HCT116 (cell line): ENCODE measurements at regions not wholly inside any gene's neighbourhood (a gene's known extent, or its start where the extent isn't known, plus 50 kb on each side); places are given as distances from the start of the nearest gene placed in this dataset.

ENCODE experiments used
- ATAC-seq: fragments of 200-7000 bp; cut with Tn5 transposase; 2 replicates; pipeline ENCODE4 v1.9.1; 2020; ENCODE audit warnings: mild to moderate bottlenecking, moderate library complexity
- BruUV-seq: library from RNA; stranded (reverse); fragments of 400-500 nt; replicated peaks from 2 replicates; lab custom pipeline; 2021; lab: Mats Ljungman, UMichigan
- CTCF ChIA-PET: fragments of 300-600 bp; sonication (Branson Sonifier 250); formaldehyde crosslinking; loops from one replicate; lab custom pipeline; 2021; ENCODE audit warnings: antibody characterized with exemption; lab: Charles Lee
- POLR2A ChIA-PET: fragments of 300-600, 350-600 bp; sonication (Branson Sonifier 250); formaldehyde crosslinking; loops from one replicate; lab custom pipeline; 2021; ENCODE audit warnings: antibody characterized with exemption; lab: Charles Lee
- RAD21 ChIA-PET, 2 experiments: fragments of 300-600 bp; sonication (Branson Sonifier 250); formaldehyde crosslinking; loops; one replicate each; lab custom pipeline; 2023; ENCODE audit warnings: low total read pairs in 2 of 2; ENCODE audit not compliant: uncharacterized antibody in 2 of 2, unreplicated experiment in 2 of 2, low non-redundant PET in 1 of 2; lab: Charles Lee
- DNase-seq: peaks from one replicate; pipeline ENCODE4 v3.0.0-alpha.2; 2010; ENCODE audit warnings: low read depth, low spot score
- H2AFZ ChIP-seq: fragments of 200-600 bp; shearing (Covaris generic), sonication (generic); 2 replicates; pipeline ENCODE4 v1.6.1; 2017; ENCODE audit warnings: low read depth, mixed run types, mixed read lengths, antibody characterized with exemption, low read length; ENCODE audit not compliant: poor library complexity, severe bottlenecking
- H3K27ac ChIP-seq: 2 replicates; pipeline ENCODE4 v1.5.1; 2012; ENCODE audit warnings: low read depth, low read length
- H3K27me3 ChIP-seq: fragments of 200-600 bp; sonication (generic); 2 replicates; pipeline ENCODE4 v1.6.1; 2016; ENCODE audit warnings: mixed run types, low read length, mixed read lengths; ENCODE audit not compliant: insufficient read depth
- H3K36me3 ChIP-seq, 2 experiments: fragments of 200-500 bp in 1 of 2; fragments of 200-600 bp in 1 of 2; sonication (Bioruptor generic) in 1 of 2; sonication (generic) in 1 of 2; 2 replicates each; pipeline versions ENCODE4 v1.5.1 to v1.6.1; 2014 to 2016; ENCODE audit warnings: low read length in 2 of 2, inconsistent platforms in 1 of 2, mixed read lengths in 1 of 2, mixed run types in 1 of 2; ENCODE audit not compliant: insufficient read depth in 2 of 2, control insufficient read depth in 1 of 2
- H3K4me1 ChIP-seq, 2 experiments: fragments of 200-600 bp in 1 of 2; sonication (generic) in 1 of 2; 2 replicates each; pipeline versions ENCODE4 v1.5.1 to v1.6.1; 2012 to 2017; ENCODE audit warnings: low read length in 2 of 2, inconsistent platforms in 1 of 2, mild to moderate bottlenecking in 1 of 2, mixed read lengths in 1 of 2, mixed run types in 1 of 2, moderate library complexity in 1 of 2; ENCODE audit not compliant: insufficient read depth in 2 of 2, control insufficient read depth in 1 of 2
- H3K4me2 ChIP-seq: fragments of 200-600 bp; sonication (generic); 2 replicates; pipeline ENCODE4 v1.6.1; 2017; ENCODE audit warnings: mixed run types, low read length, mixed read lengths
- H3K4me3 ChIP-seq, 2 experiments: fragments of 200-600 bp in 1 of 2; sonication (generic) in 1 of 2; replicated peaks in 1 of 2; 2 replicates each; pipeline ENCODE4 v1.5.1; 2011 to 2016; ENCODE audit warnings: low read length in 2 of 2, control low read depth in 1 of 2, low read depth in 1 of 2, mild to moderate bottlenecking in 1 of 2, mixed read lengths in 1 of 2, mixed run types in 1 of 2
- H3K79me2 ChIP-seq: fragments of 200-600 bp; sonication (generic); 2 replicates; pipeline ENCODE4 v1.6.1; 2017; ENCODE audit warnings: mild to moderate bottlenecking, mixed run types, low read length, moderate library complexity, mixed read lengths; ENCODE audit not compliant: insufficient read depth
- H3K9ac ChIP-seq: fragments of 200-600 bp; sonication (generic); 2 replicates; pipeline ENCODE4 v1.6.1; 2016; ENCODE audit warnings: low read length, mixed read lengths
- H3K9me2 ChIP-seq: fragments of 200-600 bp; sonication (generic), shearing (Covaris generic); 2 replicates; pipeline ENCODE4 v1.6.1; 2017; ENCODE audit warnings: mixed run types, mild to moderate bottlenecking, moderate library complexity; ENCODE audit not compliant: insufficient read depth
- H3K9me3 ChIP-seq, 2 experiments: fragments of 200-500 bp in 1 of 2; fragments of 200-600 bp in 1 of 2; sonication (Bioruptor generic) in 1 of 2; sonication (generic) in 1 of 2; 2 replicates each; pipeline ENCODE4 v1.6.1; 2014 to 2017; ENCODE audit warnings: low read length in 2 of 2, mixed read lengths in 2 of 2, inconsistent platforms in 1 of 2, low read depth in 1 of 2, mild to moderate bottlenecking in 1 of 2, mixed run types in 1 of 2, moderate library complexity in 1 of 2; ENCODE audit not compliant: control insufficient read depth in 1 of 2, insufficient read depth in 1 of 2
- H4K20me1 ChIP-seq: fragments of 200-600 bp; sonication (generic), shearing (Covaris generic); 2 replicates; pipeline ENCODE4 v1.6.1; 2017; ENCODE audit warnings: mixed run types, mild to moderate bottlenecking, moderate library complexity; ENCODE audit not compliant: insufficient read depth
- CTCF ChIP-seq, 3 experiments: fragments of 200-600 bp in 1 of 3; sonication (generic) in 1 of 3; IDR thresholded peaks in 2 of 3; conservative IDR thresholded peaks in 1 of 3; 2 replicates each; pipeline ENCODE4 v1.5.1; 2012 to 2017; ENCODE audit warnings: low read depth in 2 of 3, low read length in 2 of 3, antibody characterized with exemption in 1 of 3, borderline replicate concordance in 1 of 3, control low read depth in 1 of 3, mild to moderate bottlenecking in 1 of 3, mixed read lengths in 1 of 3, mixed run types in 1 of 3, moderate library complexity in 1 of 3; ENCODE audit not compliant: insufficient read depth in 1 of 3
- MAX ChIP-seq: IDR thresholded peaks from 2 replicates; pipeline ENCODE4 v1.6.1; 2012
- intact Hi-C: fragments of 100-400 bp; cut with micrococcal nuclease; formaldehyde crosslinking; loops from 2 replicates; pipeline ENCODE4 v1.10.0; 2022
- TF ChIP-seq, protein P1 (sequence below): IDR thresholded peaks from 2 replicates; pipeline ENCODE4 v1.6.1; 2011; ENCODE audit warnings: mild to moderate bottlenecking, low read length, moderate library complexity; ENCODE audit not compliant: insufficient replicate concordance; ENCODE audit errors: extremely low read depth
- TF ChIP-seq, protein P2 (sequence below): IDR thresholded peaks from 2 replicates; pipeline ENCODE4 v1.6.1; 2012

GRCh38 chr16:55107851-55108250 is 177.2 kb downstream of the IRX5 start:
- CTCF ChIA-PET = no interaction called here
- Histone ChIP-seq H4K20me1 (no peaks in the 10 kb centered on the region), H3K27ac (no peak overlapping the region), H3K9ac (no peak overlapping the region), H3K9me2 (no peaks in the 10 kb centered on the region), H3K4me1 (no peaks in the 10 kb centered on the region), H3K9me3 (no peaks in the 10 kb centered on the region), H3K4me3 (no peak overlapping the region), H3K36me3 (no peaks in the 10 kb centered on the region), H3K4me2 (no peak overlapping the region), H3K27me3 (peaks cover 25% of the 10 kb centered on the region; the same call in 1 of the 2 replicates), H2AFZ (no peak overlapping the region)
- BruUV-seq = no TSS peak
- intact Hi-C loops = no loop called here
- DNase-seq (no peak), ATAC-seq (no peak)
- RAD21 ChIA-PET = no interaction called here
- POLR2A ChIA-PET = no interaction called here
- TF ChIP-seq, protein P1, sequence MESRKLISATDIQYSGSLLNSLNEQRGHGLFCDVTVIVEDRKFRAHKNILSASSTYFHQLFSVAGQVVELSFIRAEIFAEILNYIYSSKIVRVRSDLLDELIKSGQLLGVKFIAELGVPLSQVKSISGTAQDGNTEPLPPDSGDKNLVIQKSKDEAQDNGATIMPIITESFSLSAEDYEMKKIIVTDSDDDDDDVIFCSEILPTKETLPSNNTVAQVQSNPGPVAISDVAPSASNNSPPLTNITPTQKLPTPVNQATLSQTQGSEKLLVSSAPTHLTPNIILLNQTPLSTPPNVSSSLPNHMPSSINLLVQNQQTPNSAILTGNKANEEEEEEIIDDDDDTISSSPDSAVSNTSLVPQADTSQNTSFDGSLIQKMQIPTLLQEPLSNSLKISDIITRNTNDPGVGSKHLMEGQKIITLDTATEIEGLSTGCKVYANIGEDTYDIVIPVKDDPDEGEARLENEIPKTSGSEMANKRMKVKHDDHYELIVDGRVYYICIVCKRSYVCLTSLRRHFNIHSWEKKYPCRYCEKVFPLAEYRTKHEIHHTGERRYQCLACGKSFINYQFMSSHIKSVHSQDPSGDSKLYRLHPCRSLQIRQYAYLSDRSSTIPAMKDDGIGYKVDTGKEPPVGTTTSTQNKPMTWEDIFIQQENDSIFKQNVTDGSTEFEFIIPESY = no peak
- TF ChIP-seq MAX = no peak
- TF ChIP-seq, protein P2, sequence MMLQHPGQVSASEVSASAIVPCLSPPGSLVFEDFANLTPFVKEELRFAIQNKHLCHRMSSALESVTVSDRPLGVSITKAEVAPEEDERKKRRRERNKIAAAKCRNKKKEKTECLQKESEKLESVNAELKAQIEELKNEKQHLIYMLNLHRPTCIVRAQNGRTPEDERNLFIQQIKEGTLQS = no peak
- TF ChIP-seq CTCF (IDR thresholded peaks at IDR 0.05 in 2 of 3, conservative IDR thresholded peaks at IDR 0.05 in 1 of 3; ENCODE audit: borderline replicate concordance in 1 of 3, insufficient read depth in 1 of 3, low read depth in 2 of 3, low read length in 2 of 3) = no peak
- TF ChIP-seq, all 23 proteins: peak for 0
- H3K79me2 ChIP-seq = no peaks in the 10 kb centered on the region
